ENCODE measurements at regions not wholly inside any gene's neighbourhood (a gene's known extent, or its start where the extent isn't known, plus 50 kb on each side); places are given as distances from the start of the nearest gene placed in this dataset.
"Not testable (repeated sequence)": the region's sequence is repeated elsewhere in the genome, so short reads cannot be mapped to it uniquely, and the experiment has no call there.

DNA sequence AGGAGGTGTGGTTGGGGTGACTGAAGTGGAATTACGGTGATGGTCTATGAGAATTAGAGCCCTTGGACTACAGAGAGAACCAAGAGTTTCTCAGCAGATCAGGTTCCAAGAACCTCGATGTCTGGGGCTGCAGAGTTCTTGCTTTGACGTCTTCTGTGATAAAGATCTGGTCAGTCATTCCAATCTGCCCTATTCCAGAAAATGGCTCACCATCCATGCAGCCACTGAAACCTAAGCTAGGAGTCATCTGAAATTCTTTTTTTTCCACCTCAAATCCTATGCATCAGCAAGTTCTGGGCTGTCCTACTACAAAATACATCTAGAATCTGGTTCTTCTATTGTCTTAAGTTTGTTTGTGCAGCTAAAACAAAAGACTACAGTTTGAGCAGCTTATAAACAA, 254.4 kb upstream of the PGRMC2 start:
- DNase-seq, result no peak
- Histone ChIP-seq H3K4me1 (no peaks in the 10 kb centered on the region), H3K27me3 (no peaks in the 10 kb centered on the region), H3K9me3 (no peaks in the 10 kb centered on the region), H3K4me3 (ENCODE audit: low read depth, low read length) (no peak overlapping the region), H3K36me3 (no peaks in the 10 kb centered on the region)
- TF ChIP-seq, protein P1, sequence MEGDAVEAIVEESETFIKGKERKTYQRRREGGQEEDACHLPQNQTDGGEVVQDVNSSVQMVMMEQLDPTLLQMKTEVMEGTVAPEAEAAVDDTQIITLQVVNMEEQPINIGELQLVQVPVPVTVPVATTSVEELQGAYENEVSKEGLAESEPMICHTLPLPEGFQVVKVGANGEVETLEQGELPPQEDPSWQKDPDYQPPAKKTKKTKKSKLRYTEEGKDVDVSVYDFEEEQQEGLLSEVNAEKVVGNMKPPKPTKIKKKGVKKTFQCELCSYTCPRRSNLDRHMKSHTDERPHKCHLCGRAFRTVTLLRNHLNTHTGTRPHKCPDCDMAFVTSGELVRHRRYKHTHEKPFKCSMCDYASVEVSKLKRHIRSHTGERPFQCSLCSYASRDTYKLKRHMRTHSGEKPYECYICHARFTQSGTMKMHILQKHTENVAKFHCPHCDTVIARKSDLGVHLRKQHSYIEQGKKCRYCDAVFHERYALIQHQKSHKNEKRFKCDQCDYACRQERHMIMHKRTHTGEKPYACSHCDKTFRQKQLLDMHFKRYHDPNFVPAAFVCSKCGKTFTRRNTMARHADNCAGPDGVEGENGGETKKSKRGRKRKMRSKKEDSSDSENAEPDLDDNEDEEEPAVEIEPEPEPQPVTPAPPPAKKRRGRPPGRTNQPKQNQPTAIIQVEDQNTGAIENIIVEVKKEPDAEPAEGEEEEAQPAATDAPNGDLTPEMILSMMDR (IDR thresholded peaks at IDR 0.05; ENCODE audit: low read depth, low read length), result no peak

DNA sequence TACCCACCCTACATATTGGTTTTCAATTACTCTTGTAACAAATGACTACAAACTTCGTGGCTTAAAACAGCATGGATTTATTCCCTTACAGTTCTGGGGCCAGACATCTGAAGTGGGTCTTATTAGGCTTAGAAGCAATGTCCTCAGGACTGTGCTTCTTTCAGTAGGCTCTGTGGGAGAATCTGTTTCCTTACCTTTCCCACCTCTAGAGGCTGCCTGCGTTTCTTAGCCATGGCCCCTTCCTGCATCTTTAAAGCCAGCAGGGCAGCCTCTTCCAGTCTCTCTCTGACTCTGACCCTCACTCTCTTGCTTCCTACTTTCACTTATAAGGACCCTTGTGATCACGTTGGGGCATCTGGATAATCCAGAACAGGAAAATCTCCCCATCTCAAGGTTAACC, 252.5 kb upstream of the PGRMC2 start:
- Histone ChIP-seq H3K4me1 (no peaks in the 10 kb centered on the region), H3K27me3 (no peaks in the 10 kb centered on the region), H3K9me3 (no peaks in the 10 kb centered on the region), H3K4me3 (ENCODE audit: low read depth, low read length) (no peak overlapping the region), H3K36me3 (no peaks in the 10 kb centered on the region)
- TF ChIP-seq, protein P1 (IDR thresholded peaks at IDR 0.05; ENCODE audit: low read depth, low read length), result no peak
- no peak for DNase-seq

DNA sequence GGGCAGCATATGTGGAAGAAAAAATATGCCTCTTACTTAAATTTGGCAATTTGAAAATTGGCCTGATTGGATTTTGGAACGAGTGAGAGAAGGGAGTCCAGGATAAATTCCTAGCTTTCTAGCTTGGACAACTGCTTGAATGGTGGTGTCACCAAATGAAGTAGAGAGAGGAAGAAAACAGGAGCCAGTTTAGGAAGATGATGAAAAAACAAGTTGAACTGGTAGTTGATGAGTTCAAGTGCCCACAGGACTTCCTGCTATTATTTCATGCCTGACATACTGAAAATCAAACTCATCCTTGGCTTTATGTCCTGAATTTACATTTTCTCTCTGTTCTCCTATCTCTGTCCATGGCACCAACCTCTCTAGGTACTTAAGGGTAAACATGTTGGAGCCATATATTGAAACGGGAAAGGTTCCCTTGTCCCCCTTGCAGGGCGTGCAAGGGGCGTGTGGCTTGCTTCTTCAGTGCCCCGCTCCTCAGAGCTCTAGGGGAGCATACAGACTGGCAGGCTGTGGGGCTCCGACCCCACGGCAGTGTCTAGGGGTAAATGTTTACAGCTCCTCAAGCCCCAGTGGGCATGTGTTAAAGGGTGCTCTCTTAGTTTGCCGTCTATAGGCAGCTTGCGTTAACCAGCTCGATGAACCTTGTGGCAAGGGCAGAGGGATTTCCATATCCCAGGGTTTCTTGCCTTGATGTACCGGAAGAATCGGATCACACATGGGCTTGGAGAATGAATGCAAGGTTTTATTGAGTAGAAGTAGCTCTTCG, 250.7 kb upstream of the PGRMC2 start:
- no peaks in the 10 kb centered on the region for H3K36me3 ChIP-seq
- H3K4me1 ChIP-seq, result no peaks in the 10 kb centered on the region
- no peak for DNase-seq
- TF ChIP-seq, protein P1 (IDR thresholded peaks at IDR 0.05; ENCODE audit: low read depth, low read length), result no peak
- H3K9me3 ChIP-seq, result no peaks in the 10 kb centered on the region
- no peaks in the 10 kb centered on the region for H3K27me3 ChIP-seq
- H3K4me3 ChIP-seq (ENCODE audit: low read depth, low read length), result no peak overlapping the region

DNA sequence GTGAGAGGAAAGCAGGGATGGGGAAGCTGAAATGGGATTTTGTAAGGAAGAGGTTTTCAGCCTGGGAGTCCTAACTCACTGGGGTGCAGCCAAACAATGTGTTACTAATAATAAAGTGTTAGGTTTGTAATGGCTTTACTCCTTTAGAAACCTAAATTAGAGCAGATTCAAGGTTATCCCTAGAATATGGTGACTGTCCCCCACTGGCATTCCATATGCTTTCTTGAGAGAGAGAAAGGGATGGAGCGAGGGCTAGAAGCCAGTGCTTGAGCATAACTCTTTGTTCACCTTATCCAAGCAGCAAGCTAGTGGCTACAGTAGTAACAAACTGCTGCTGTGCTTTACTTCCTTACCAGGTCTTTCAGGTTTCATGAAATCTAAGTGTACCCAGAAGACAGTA, 249.1 kb upstream of the PGRMC2 start:
- H3K4me1 ChIP-seq, result no peaks in the 10 kb centered on the region
- H3K9me3 ChIP-seq, result no peaks in the 10 kb centered on the region
- TF ChIP-seq, protein P1 (IDR thresholded peaks at IDR 0.05; ENCODE audit: low read depth, low read length), result no peak
- no peaks in the 10 kb centered on the region for H3K36me3 ChIP-seq
- H3K4me3 ChIP-seq (ENCODE audit: low read depth, low read length), result no peak overlapping the region
- no peak for DNase-seq
- no peaks in the 10 kb centered on the region for H3K27me3 ChIP-seq

DNA sequence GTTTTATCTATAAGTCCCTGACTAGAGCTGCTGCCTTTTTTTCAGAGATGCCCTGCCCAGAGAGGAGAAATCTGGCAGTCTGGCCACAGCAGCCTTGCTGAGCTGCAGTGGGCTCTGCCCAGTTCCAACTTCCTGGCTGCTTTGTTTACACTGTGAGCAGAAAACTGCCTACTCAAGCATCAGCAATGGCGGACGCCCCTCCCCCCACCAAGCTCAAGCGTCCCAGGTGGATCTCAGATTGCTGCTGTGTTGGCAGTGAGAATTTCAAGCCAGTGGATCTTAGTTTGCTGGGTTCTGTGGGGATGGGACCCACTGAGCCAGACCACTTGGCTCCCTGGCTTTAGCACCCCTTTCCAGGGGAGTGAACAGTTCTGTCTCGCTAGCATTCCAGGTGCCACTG, 247.9 kb upstream of the PGRMC2 start:
- H3K9me3 ChIP-seq; H3K36me3 ChIP-seq; H3K4me3 ChIP-seq (ENCODE audit: low read depth, low read length); H3K4me1 ChIP-seq; H3K27me3 ChIP-seq; DNase-seq: not testable (repeated sequence)

DNA sequence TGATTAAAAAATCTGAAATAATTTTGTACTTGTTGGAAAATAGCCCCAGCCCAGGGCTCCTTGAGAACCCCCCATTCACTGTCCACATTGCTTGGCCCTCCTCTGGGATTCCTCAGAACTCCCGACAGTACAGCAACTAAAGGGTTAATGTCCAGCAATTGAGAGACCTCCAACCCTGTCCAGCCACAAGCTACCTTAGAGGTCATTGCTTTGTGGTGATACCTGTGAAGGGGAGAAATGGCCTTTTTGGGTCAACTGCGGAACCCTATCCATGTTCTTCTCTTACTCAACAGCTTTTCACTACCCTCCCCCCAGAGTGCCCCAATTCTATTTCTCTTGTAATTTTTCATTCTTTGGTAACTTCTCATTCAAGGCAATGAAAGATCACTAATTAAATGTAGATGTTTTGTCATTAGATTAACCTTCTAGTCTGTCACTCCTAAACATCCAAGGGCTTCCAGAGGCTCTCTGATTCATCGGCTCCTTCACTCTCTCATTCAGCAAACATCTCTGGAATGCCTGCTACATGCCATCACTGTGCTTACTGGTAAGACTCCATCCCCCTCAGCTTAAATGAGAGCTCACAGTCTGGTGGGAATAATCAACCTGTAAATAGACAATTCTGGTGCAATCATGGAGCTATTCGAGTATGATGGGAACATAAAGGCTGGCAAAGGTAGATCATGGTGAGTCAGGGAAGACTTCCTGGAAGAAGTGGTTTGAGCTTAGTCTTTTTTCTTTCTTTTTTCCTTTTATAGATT, 241.4 kb upstream of the PGRMC2 start:
- Histone ChIP-seq H3K27me3 (no peaks in the 10 kb centered on the region), H3K4me1 (no peaks in the 10 kb centered on the region), H3K4me3 (ENCODE audit: low read depth, low read length) (no peak overlapping the region), H3K36me3 (no peaks in the 10 kb centered on the region), H3K9me3 (no peaks in the 10 kb centered on the region)
- TF ChIP-seq, protein P1 (IDR thresholded peaks at IDR 0.05; ENCODE audit: low read depth, low read length), result no peak
- no peak for DNase-seq

Data from BE2C (cell line).